GM18507 (cell line): ENCODE measurements at regions not wholly inside any gene's neighbourhood (a gene's known extent, or its start where the extent isn't known, plus 50 kb on each side); places are given as distances from the start of the nearest gene placed in this dataset.

Experiments used
- DNase-seq: peaks from one replicate; pipeline ENCODE4 v3.0.0; 2011; ENCODE audit warnings: low read depth; ENCODE audit not compliant: insufficient read length; ENCODE audit errors: extremely low spot score
- FAIRE-seq: peaks from 2 replicates; lab custom pipeline; 2011; peaks lifted over from hg19 to GRCh38; lab: Jason Lieb, UNC

- DNase-seq: no peak
- FAIRE-seq: no peak
Measured at GRCh38 chr7:10657201-10657600, 316.5 kb upstream of the PHF14 start.

- FAIRE-seq: no peak
Measured at GRCh38 chr7:10657837-10658236, 315.8 kb upstream of the PHF14 start.

GRCh38 chr7:10662491-10662890, 311.2 kb upstream of the PHF14 start:
- FAIRE-seq (no peak), DNase-seq (no peak)

More at GRCh38 chr7:10657837-10658236, 315.8 kb upstream of the PHF14 start:
- DNase-seq: no peak

DNA sequence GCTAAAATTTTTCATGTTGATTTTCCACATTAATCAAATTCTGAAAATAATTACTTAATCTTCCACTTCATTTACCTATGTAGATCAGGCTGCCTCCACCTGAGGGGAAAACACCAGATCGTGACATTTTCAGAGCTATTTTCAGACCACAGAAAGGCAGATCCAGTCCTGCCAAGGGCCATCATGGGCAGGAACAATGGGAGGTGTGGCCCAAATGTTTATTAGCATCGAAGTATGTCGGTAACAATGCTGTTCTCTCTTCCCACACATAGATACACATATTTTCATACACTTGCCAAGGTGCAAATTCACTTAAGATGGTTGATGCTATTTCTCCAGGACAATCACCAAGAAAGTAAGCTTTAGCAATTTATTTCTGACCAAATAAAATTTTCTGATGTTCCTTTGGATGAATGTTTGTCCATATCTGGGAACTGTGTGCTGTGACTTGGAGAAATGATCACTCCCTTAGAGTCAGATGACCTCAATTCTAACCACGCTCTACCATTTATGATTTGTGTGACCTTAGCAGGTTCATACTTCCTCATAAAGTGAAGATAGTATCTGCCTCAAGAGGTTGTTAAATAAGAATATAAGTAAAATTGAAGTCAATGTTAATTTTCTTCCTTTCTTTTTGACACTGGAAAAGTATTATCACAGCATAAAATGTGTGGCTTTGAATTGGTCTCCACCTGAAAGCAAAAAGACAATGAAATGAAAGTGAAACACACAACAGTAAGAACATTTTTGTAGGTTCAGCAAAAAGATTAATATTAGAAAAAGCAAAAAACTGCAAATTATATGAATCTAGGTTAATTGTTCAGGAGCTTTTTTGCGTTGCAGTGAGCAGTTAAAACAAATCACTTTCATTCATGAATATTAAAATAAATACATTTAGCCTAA, 310.4 kb upstream of the PHF14 start:
- FAIRE-seq (no peak), DNase-seq (no peak)

DNA sequence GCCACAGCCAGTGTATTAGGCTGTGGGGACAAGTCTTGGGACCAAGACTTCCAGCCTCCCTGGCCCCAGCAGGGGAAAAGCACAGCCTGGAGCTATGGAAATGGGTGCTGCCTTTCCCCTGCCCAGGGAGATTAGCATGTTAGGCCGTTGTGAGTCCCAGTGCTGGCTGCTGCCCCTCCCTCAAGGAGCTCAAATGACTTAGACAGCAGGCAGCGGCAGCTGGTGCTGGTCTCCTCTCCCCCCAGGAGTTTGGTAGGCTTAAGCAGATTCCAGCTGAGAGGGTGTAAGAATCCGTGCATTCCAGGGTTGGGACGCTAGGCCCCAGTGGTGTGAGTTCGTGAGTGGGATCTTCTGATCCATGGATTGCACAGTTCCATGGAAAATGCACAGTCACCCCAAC, 301.5 kb upstream of the PHF14 start:
- no peak for FAIRE-seq
- no peak for DNase-seq

GRCh38 chr7:10677211-10677610, 296.5 kb upstream of the PHF14 start:
- DNase-seq: no peak
- FAIRE-seq: no peak

- FAIRE-seq (no peak), DNase-seq (no peak)
Measured at GRCh38 chr7:10677668-10678232, 295.9 kb upstream of the PHF14 start.

GRCh38 chr7:10684606-10685005, 289.1 kb upstream of the PHF14 start:
- FAIRE-seq (no peak), DNase-seq (no peak)

- DNase-seq: no peak
- FAIRE-seq: no peak
Measured at GRCh38 chr7:10685040-10685439, 288.6 kb upstream of the PHF14 start.

DNA sequence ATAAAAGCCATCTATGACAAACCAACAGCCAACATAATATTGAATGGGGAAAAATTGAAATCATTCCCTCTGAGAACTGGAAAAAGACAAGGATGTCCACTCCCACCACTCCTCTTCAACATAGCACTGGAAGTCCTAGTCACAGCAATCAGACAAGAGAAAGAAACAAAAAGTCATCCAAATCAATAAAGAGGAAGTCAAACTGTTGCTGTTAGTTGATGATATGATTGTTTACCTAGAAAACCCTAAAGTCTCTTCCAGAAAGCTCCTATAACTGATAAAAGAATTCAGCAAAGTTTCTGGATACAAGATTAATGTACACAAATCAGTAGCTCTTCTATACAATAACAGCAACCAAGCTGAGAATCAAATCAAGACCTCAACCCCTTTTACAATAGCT, 285.1 kb upstream of the PHF14 start:
- FAIRE-seq: no peak
- no peak for DNase-seq

DNA sequence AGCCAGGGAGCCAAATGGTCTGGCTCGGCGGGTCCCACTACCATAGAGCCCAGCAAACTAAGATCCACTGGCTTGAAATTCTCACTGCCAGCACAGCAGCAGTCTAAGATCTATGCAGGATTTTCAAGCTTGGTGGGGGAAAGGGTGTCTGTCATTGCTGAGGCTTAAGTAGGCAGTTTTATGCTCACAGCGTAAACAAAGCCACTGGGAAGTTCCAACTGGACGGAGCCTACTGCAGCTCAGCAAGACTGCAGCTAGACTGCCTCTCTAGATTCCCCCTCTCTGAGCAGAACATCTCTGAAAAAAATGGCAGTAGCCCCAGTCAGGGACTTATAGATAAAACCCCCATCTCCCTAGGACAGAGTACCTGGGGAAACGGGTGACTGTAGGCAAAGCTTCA, 277.6 kb upstream of the PHF14 start:
- DNase-seq: no peak
- FAIRE-seq: no peak

GRCh38 chr7:10703059-10703458, 270.6 kb upstream of the PHF14 start:
- FAIRE-seq (no peak), DNase-seq (no peak)

DNA sequence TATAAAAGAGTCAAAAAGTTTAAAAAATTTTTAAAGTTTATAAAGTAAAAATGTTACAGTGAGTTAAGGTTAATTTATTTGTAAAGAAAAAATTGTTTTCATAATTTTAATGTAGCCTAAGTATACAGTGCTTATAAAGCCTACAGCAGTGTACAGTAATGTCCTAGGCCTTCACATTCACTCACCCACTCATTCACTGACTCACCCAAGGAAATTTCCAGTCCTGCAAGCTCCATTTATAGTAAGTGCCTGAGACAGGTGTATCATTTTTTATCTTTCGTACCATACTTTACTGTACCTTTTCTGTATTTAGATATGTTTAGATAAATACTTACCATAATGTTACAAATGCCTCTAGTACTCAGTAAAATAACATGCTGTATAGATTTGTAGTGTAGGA, 269.7 kb upstream of the PHF14 start:
- FAIRE-seq: no peak
- DNase-seq: no peak

DNA sequence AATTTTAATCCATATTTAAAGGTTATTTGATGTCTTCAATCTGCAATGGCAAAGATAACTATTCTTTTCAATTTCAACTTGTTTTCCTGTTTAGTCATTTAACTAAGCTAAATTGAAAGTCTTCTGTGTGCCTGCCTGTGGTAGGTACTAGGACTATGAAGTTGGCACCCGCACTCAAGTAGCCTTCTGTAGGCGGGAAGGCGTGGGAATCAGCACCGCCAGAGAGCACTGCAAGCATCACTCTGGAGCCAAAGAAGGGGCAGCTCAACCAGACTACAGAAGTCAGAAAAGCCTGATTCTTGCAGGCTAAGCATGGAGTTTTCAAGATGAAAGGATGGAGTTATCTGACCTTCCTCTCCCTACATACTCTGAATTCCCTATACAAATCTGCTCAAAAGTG, 269.0 kb upstream of the PHF14 start:
- DNase-seq (no peak), FAIRE-seq (no peak)

GRCh38 chr7:10706875-10707493, 266.7 kb upstream of the PHF14 start:
- FAIRE-seq (peak; percentile 12), DNase-seq (no peak)

GRCh38 chr7:10707519-10707918, 266.2 kb upstream of the PHF14 start:
- no peak for DNase-seq
- FAIRE-seq: no peak

GRCh38 chr7:10708447-10708846, 265.2 kb upstream of the PHF14 start:
- no peak for FAIRE-seq
- DNase-seq: no peak

- DNase-seq (no peak), FAIRE-seq (no peak)
Measured at GRCh38 chr7:10718768-10719167, 254.9 kb upstream of the PHF14 start.

DNA sequence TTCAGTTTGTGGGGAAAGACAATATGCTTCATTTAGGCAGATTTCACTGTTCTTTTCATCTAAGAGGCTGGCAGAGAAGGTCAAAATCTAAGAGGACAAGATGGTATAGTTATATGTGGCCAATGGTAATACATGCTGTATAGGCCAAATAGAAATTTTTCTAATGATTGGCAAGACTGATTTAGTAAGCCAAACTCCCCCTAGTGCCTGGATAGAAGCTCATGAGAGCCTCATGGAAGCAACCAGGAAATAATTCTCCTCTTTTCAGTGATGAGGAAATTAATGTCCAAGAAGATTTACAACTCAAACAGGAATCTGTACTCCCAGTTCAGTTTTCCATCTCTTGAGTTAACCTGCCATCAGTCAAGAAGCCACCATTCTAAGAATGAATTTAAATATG, 253.6 kb upstream of the PHF14 start:
- DNase-seq (no peak), FAIRE-seq (no peak)

DNA sequence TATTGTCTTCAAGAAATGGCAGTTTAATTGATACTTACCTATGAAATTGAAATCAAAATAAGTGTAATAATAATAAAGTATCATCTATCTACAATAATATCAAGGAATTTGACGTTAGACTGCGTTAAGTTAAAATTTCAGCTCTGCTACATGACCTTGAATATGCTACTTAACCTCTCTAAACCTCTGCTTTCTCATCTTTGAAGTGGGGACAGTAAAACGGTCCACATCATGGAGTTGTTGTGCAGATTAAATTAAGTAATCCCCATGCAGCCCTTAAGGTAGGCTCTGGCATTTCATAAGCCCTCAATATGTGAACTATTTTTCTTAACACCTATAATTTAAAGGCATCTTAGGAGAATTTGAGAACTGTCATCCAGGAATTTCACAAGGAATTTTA, 252.4 kb upstream of the PHF14 start:
- FAIRE-seq: no peak
- DNase-seq: no peak

- no peak for FAIRE-seq
Measured at GRCh38 chr7:10723832-10724231, 249.8 kb upstream of the PHF14 start.

More at GRCh38 chr7:10723832-10724231, 249.8 kb upstream of the PHF14 start:
- DNase-seq: no peak
